Fibroblast of lung (primary cell): ENCODE measurements at regions not wholly inside any gene's neighbourhood (a gene's known extent, or its start where the extent isn't known, plus 50 kb on each side); places are given as distances from the start of the nearest gene placed in this dataset.

Experiments
- DNase-seq, 2 donors: peaks; one replicate each; pipeline versions ENCODE4 v3.0.0 to v3.0.0-alpha.2; 2010; ENCODE audit warnings: low read depth in 2 of 2
- H2AFZ ChIP-seq: 2 replicates; pipeline ENCODE4 v1.5.1; 2012; ENCODE audit warnings: low read length, control low read depth, inconsistent platforms
- H3K27ac ChIP-seq: 2 replicates; pipeline ENCODE4 v1.5.1; 2011; ENCODE audit warnings: low read length, control low read depth; ENCODE audit not compliant: insufficient read depth
- H3K27me3 ChIP-seq: 2 replicates; pipeline ENCODE4 v1.5.1; 2011; ENCODE audit warnings: mild to moderate bottlenecking, low read length; ENCODE audit not compliant: control insufficient read depth, insufficient read depth
- H3K36me3 ChIP-seq: 2 replicates; pipeline ENCODE4 v1.5.1; 2011; ENCODE audit warnings: low read length; ENCODE audit not compliant: control insufficient read depth, insufficient read depth
- H3K4me1 ChIP-seq: 2 replicates; pipeline ENCODE4 v1.5.1; 2011; ENCODE audit warnings: low read length; ENCODE audit not compliant: control insufficient read depth, insufficient read depth; ENCODE audit errors: extremely low read depth
- H3K4me2 ChIP-seq: 2 replicates; pipeline ENCODE4 v1.5.1; 2011; ENCODE audit warnings: low read length, control low read depth; ENCODE audit not compliant: insufficient read depth; ENCODE audit errors: extremely low read depth
- H3K4me3 ChIP-seq, 4 experiments: fragments of 200-600 bp in 1 of 4; sonication (generic) in 1 of 4; replicated peaks in 1 of 4; 2 replicates each; pipeline ENCODE4 v1.5.1; 2011 to 2016; ENCODE audit warnings: low read length in 4 of 4, low read depth in 3 of 4, mild to moderate bottlenecking in 3 of 4, control low read depth in 2 of 4, inconsistent platforms in 1 of 4, mixed read lengths in 1 of 4; ENCODE audit not compliant: insufficient read depth in 1 of 4; ENCODE audit errors: control extremely low read depth in 1 of 4
- H3K79me2 ChIP-seq: 2 replicates; pipeline ENCODE4 v1.5.1; 2012; ENCODE audit warnings: mild to moderate bottlenecking, low read length, inconsistent platforms; ENCODE audit not compliant: control insufficient read depth, insufficient read depth
- H3K9ac ChIP-seq: 2 replicates; pipeline ENCODE4 v1.5.1; 2011; ENCODE audit warnings: mild to moderate bottlenecking, low read length, control low read depth; ENCODE audit not compliant: insufficient read depth
- H3K9me3 ChIP-seq: 2 replicates; pipeline ENCODE4 v1.5.1; 2012; ENCODE audit warnings: low read depth, low read length; ENCODE audit not compliant: control insufficient read depth, insufficient read depth
- H4K20me1 ChIP-seq: 2 replicates; pipeline ENCODE4 v1.5.1; 2011; ENCODE audit warnings: low read length; ENCODE audit not compliant: control insufficient read depth, insufficient read depth; ENCODE audit errors: extremely low read depth
- EZH2 ChIP-seq: IDR thresholded peaks from 2 replicates; pipeline ENCODE4 v1.5.1; 2012; ENCODE audit warnings: low read length, control low read depth, mild to moderate bottlenecking; ENCODE audit errors: missing control alignments
- TF ChIP-seq, protein P1 (sequence below), 2 donors: IDR thresholded peaks in 1 of 2; conservative IDR thresholded peaks in 1 of 2; 1 replicate in 1 of 2; 2 replicates in 1 of 2; pipeline ENCODE4 v1.5.1; 2011 to 2012; ENCODE audit warnings: low read length in 2 of 2, control low read depth in 1 of 2, inconsistent platforms in 1 of 2, low read depth in 1 of 2, mild to moderate bottlenecking in 1 of 2

DNA sequence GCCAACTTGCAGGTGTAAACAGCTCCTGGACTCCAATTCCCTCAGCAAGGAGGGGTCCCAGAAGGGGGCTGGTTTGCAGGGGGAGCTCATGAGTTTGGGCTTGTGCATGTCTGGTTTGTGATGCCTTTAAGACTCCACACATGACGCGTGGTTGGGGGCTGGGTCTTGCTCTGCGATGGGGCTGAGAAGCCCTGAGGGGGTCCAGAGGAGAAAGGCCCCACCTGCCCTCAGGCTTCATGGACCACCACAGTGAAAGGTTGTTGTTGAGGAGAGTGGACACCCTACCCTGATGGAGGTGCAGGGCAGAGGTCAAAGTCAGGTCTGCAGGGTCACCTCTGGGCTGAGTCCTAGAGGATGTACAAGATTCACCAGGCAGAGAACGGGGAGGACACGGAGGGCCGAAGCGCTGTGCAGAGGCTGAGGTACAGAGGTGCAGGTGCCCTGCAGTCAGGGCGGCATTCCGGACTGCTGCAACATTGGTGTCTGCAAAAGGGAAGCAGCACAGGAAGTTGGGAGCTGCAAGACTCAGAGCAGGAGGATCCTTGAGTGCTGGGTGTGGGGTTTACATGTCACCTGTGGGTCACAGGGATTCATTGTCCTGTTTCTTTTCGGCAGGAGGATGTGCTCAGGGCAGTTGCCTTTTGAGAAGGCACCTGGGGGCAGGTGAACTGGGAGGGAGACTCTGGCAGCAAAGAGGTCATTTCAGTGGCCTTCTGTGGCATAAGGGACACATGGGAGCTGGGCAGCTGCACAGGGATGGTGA lies 399.4 kb downstream of the PTPRU start:
- Histone ChIP-seq H3K36me3 (no peaks in the 10 kb centered on the region), H4K20me1 (no peaks in the 10 kb centered on the region), H3K4me3 (no peak overlapping the region), H3K4me1 (no peaks in the 10 kb centered on the region), H3K27me3 (no peaks in the 10 kb centered on the region), H3K9ac (no peak overlapping the region), H3K79me2 (no peaks in the 10 kb centered on the region), H3K27ac (no peak overlapping the region), H3K9me3 (no peaks in the 10 kb centered on the region), H3K4me2 (no peak overlapping the region), H2AFZ (no peak overlapping the region)
- TF ChIP-seq, protein P1, sequence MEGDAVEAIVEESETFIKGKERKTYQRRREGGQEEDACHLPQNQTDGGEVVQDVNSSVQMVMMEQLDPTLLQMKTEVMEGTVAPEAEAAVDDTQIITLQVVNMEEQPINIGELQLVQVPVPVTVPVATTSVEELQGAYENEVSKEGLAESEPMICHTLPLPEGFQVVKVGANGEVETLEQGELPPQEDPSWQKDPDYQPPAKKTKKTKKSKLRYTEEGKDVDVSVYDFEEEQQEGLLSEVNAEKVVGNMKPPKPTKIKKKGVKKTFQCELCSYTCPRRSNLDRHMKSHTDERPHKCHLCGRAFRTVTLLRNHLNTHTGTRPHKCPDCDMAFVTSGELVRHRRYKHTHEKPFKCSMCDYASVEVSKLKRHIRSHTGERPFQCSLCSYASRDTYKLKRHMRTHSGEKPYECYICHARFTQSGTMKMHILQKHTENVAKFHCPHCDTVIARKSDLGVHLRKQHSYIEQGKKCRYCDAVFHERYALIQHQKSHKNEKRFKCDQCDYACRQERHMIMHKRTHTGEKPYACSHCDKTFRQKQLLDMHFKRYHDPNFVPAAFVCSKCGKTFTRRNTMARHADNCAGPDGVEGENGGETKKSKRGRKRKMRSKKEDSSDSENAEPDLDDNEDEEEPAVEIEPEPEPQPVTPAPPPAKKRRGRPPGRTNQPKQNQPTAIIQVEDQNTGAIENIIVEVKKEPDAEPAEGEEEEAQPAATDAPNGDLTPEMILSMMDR (conservative IDR thresholded peaks at IDR 0.05 in 1 of 2, IDR thresholded peaks at IDR 0.05 in 1 of 2; ENCODE audit: low read depth in 1 of 2, low read length in 2 of 2) = no peak
- no peak for TF ChIP-seq EZH2
- no peak for DNase-seq

DNA sequence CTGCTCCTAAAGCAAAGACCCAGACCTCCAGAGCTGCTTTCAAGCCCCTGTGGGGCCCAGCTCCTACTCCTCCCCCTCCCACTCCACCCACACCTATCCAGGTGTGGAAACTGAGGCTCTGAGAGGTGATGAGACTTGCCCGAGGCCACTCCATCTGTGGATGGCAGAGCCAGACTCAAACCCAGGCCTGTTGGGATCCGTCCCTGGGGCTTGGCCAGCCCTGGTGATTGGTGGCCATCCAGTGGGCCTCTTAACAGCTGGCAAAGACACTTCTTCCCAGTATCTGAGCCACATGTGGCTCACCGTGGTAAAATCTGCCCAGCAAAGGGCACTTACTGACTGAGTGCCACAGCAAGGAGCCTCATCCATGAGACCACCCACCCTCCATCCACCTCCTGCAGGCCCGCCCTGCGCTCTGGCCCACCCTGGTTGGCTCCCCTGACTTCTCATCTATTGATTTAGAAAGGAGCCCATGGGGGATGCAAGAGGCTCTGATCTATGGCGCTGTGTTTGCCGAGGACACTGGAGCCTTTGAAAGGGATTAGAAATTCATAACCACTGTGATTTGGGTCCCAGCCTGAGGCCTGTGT lies 398.5 kb downstream of the PTPRU start:
- H3K36me3 ChIP-seq = no peaks in the 10 kb centered on the region
- H4K20me1 ChIP-seq = no peaks in the 10 kb centered on the region
- H3K9me3 ChIP-seq = no peaks in the 10 kb centered on the region
- H3K27me3 ChIP-seq = no peaks in the 10 kb centered on the region
- H3K27ac ChIP-seq = no peak overlapping the region
- no peak overlapping the region for H3K4me3 ChIP-seq
- no peaks in the 10 kb centered on the region for H3K4me1 ChIP-seq
- no peak overlapping the region for H3K9ac ChIP-seq
- TF ChIP-seq, protein P1 (conservative IDR thresholded peaks at IDR 0.05 in 1 of 2, IDR thresholded peaks at IDR 0.05 in 1 of 2; ENCODE audit: low read depth in 1 of 2, low read length in 2 of 2) = no peak
- TF ChIP-seq EZH2 = no peak
- no peak overlapping the region for H2AFZ ChIP-seq
- H3K4me2 ChIP-seq = no peak overlapping the region
- no peaks in the 10 kb centered on the region for H3K79me2 ChIP-seq
- DNase-seq = no peak

DNA sequence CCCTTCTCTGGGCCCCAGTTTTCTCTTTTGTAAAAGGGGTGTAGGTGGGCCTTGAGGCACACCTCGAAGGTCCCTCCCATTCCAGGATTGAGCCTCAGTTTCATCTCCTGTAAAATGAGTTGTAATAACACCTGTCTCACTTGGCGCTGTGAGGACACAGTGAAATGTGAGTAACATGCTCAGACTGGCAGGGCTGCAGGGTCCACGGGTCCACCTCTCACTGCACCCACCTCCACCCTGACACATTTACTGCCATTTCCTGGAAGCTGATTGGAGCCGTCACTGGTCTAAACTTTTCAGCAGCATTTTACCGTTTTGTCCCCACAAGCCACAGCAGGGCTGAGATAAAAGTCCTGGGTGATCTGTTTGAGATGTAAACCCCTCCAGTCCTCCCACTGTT lies 398.0 kb downstream of the PTPRU start:
- Histone ChIP-seq H3K4me2 (no peak overlapping the region), H3K79me2 (no peaks in the 10 kb centered on the region), H3K4me3 (no peak overlapping the region), H2AFZ (no peak overlapping the region), H3K36me3 (no peaks in the 10 kb centered on the region), H3K27me3 (no peaks in the 10 kb centered on the region), H3K9ac (no peak overlapping the region), H4K20me1 (no peaks in the 10 kb centered on the region), H3K4me1 (no peaks in the 10 kb centered on the region), H3K9me3 (no peaks in the 10 kb centered on the region), H3K27ac (no peak overlapping the region)
- no peak for DNase-seq
- TF ChIP-seq, protein P1 (conservative IDR thresholded peaks at IDR 0.05 in 1 of 2, IDR thresholded peaks at IDR 0.05 in 1 of 2; ENCODE audit: low read depth in 1 of 2, low read length in 2 of 2) = no peak
- no peak for TF ChIP-seq EZH2
